GM12878 (cell line): ENCODE measurements at regions not wholly inside any gene's neighbourhood (a gene's known extent, or its start where the extent isn't known, plus 50 kb on each side); places are given as distances from the start of the nearest gene placed in this dataset.

Experiments used
- ATAC-seq: fragments of 200-7000 bp; cut with Tn5 transposase; 3 replicates; pipeline ENCODE4 v1.9.1; 2020; ENCODE audit warnings: mild to moderate bottlenecking, moderate library complexity
- BruUV-seq: library from RNA; stranded (reverse); fragments of 400-500 nt; replicated peaks from 2 replicates; lab custom pipeline; 2021; lab: Mats Ljungman, UMichigan
- CTCF ChIA-PET: fragments of 300-600 bp; sonication (Branson Sonifier 250); formaldehyde crosslinking; extraction: SDS; loops from one replicate; lab custom pipeline; 2021; ENCODE audit warnings: inconsistent platforms; lab: Yijun Ruan, JAX
- POLR2A ChIA-PET: fragments of 350-600 bp; formaldehyde crosslinking; extraction: SDS; loops from one replicate; lab custom pipeline; 2021; ENCODE audit warnings: inconsistent platforms; lab: Charles Lee
- RAD21 ChIA-PET: fragments of 300-600 bp; sonication (Branson Sonifier 250); formaldehyde crosslinking; loops from one replicate; lab custom pipeline; 2023; ENCODE audit warnings: antibody characterized with exemption; ENCODE audit not compliant: unreplicated experiment; lab: Charles Lee
- SMC1A ChIA-PET: fragments of 300-600 bp; sonication (Branson Sonifier 250); formaldehyde crosslinking; loops from one replicate; lab custom pipeline; 2023; ENCODE audit not compliant: unreplicated experiment, uncharacterized antibody; lab: Charles Lee
- DNase-seq: peaks from one replicate; pipeline ENCODE4 v3.0.0-alpha.2; 2011; ENCODE audit warnings: low read depth, low spot score
- FAIRE-seq: peaks from 3 replicates; lab custom pipeline; 2011; peaks lifted over from hg19 to GRCh38; lab: Jason Lieb, UNC
- H2AFZ ChIP-seq: 2 replicates; pipeline ENCODE4 v1.6.0; 2011; ENCODE audit warnings: low read depth, low read length, control low read depth; ENCODE audit not compliant: control insufficient read depth
- H3K27ac ChIP-seq: 2 replicates; pipeline ENCODE4 v1.5.1; 2011; ENCODE audit warnings: control low read depth; ENCODE audit not compliant: control insufficient read depth, insufficient read depth
- H3K27me3 ChIP-seq, 2 experiments: replicated peaks in 1 of 2; 2 replicates each; pipeline versions ENCODE4 v1.6.0 to v1.6.1; 2011; ENCODE audit warnings: low read length in 1 of 2; ENCODE audit not compliant: control insufficient read depth in 2 of 2, insufficient read depth in 2 of 2
- H3K36me3 ChIP-seq, 2 experiments: 2 replicates each; pipeline ENCODE4 v1.5.1; 2011; ENCODE audit warnings: low read length in 1 of 2; ENCODE audit not compliant: control insufficient read depth in 2 of 2, insufficient read depth in 2 of 2
- H3K4me1 ChIP-seq: 2 replicates; pipeline ENCODE4 v1.6.1; 2011; ENCODE audit warnings: mild to moderate bottlenecking, low read length, moderate library complexity, mixed read lengths; ENCODE audit not compliant: control insufficient read depth, insufficient read depth
- H3K4me2 ChIP-seq: 2 replicates; pipeline ENCODE4 v1.6.0; 2011; ENCODE audit warnings: control low read depth; ENCODE audit not compliant: control insufficient read depth, insufficient read depth
- H3K4me3 ChIP-seq: fragments of 200-600 bp; sonication (generic); 2 replicates; pipeline ENCODE4 v1.5.1; 2016
- H3K79me2 ChIP-seq: 2 replicates; pipeline ENCODE4 v1.6.0; 2011; ENCODE audit warnings: low read length; ENCODE audit not compliant: control insufficient read depth, insufficient read depth
- H3K9ac ChIP-seq: 2 replicates; pipeline ENCODE4 v1.8.0; 2011; ENCODE audit warnings: low read length, control low read depth, mixed read lengths; ENCODE audit not compliant: control insufficient read depth, insufficient read depth
- H3K9me3 ChIP-seq: replicated peaks from 3 replicates; pipeline ENCODE4 v1.5.1; 2011; ENCODE audit warnings: mild to moderate bottlenecking, low read length; ENCODE audit not compliant: control insufficient read depth, insufficient read depth
- H4K20me1 ChIP-seq: 2 replicates; pipeline ENCODE4 v1.6.0; 2011; ENCODE audit not compliant: control insufficient read depth, insufficient read depth
- CHD2 ChIP-seq: IDR thresholded peaks from 2 replicates; pipeline ENCODE4 v1.6.1; 2011; ENCODE audit warnings: low read depth, low read length, improper control_type of control experiment, borderline replicate concordance
- CHD4 ChIP-seq: fragments of 200-600 bp; sonication (generic); IDR thresholded peaks from 2 replicates; pipeline ENCODE4 v1.6.1; 2016; ENCODE audit warnings: mild to moderate bottlenecking
- SIX5 ChIP-seq: IDR thresholded peaks from 2 replicates; pipeline ENCODE4 v1.6.1; 2011; ENCODE audit warnings: mild to moderate bottlenecking, low read depth, low read length, moderate library complexity; ENCODE audit not compliant: severe bottlenecking
- SMAD5 ChIP-seq: IDR thresholded peaks from 2 replicates; pipeline ENCODE4 v1.6.1; 2016; ENCODE audit warnings: antibody characterized with exemption, low read depth
- SUZ12 ChIP-seq: fragments of 200-600 bp; sonication (generic); IDR thresholded peaks from one replicate; pipeline ENCODE4 v1.6.1; 2018; ENCODE audit warnings: antibody characterized with exemption, mild to moderate bottlenecking; ENCODE audit not compliant: unreplicated experiment
- TCF12 ChIP-seq: IDR thresholded peaks from 2 replicates; pipeline ENCODE4 v1.6.1; 2011; ENCODE audit warnings: low read depth, mild to moderate bottlenecking, low read length
- USF2 ChIP-seq: IDR thresholded peaks from 2 replicates; pipeline ENCODE4 v1.6.1; 2011; ENCODE audit warnings: low read depth, low read length, improper control_type of control experiment, borderline replicate concordance
- ZBTB33 ChIP-seq: fragments of 450-650 bp; IDR thresholded peaks from 2 replicates; pipeline ENCODE4 v1.6.1; 2017; ENCODE audit warnings: mild to moderate bottlenecking
- WGBS: methylation state at CpG from one replicate; pipeline ENCODE4 v1.1.6; 2016; ENCODE audit warnings: low lambda C conversion rate; ENCODE audit not compliant: insufficient replicate concordance, insufficient coverage; ENCODE audit errors: missing lambda C conversion rate; 5-methylcytosine and 5-hydroxymethylcytosine counted together
- in situ Hi-C: fragments of 300-500 bp; cut with MboI; formaldehyde crosslinking; loops from 9 replicates; pipeline ENCODE4 v1.14.3; 2018; ENCODE audit warnings: mixed read lengths
- intact Hi-C: fragments of 100-400 bp; cut with micrococcal nuclease; formaldehyde crosslinking; loops from one replicate; pipeline ENCODE4 v1.14.2; 2022; ENCODE audit not compliant: unreplicated experiment
- TF ChIP-seq, protein P1 (sequence below), 3 experiments: IDR thresholded peaks in 2 of 3; conservative IDR thresholded peaks in 1 of 3; 2 replicates each; pipeline ENCODE4 v1.5.1; 2011; ENCODE audit warnings: low read depth in 3 of 3, low read length in 3 of 3, mild to moderate bottlenecking in 3 of 3, control low read depth in 2 of 3, moderate library complexity in 2 of 3, inconsistent platforms in 1 of 3, mixed read lengths in 1 of 3; ENCODE audit not compliant: control insufficient read depth in 2 of 3, insufficient read depth in 1 of 3; ENCODE audit errors: extremely low read depth in 1 of 3
- TF ChIP-seq, protein P2 (sequence below): fragments of 450-650 bp; IDR thresholded peaks from 2 replicates; pipeline ENCODE4 v1.6.1; 2014; ENCODE audit warnings: mild to moderate bottlenecking

DNA sequence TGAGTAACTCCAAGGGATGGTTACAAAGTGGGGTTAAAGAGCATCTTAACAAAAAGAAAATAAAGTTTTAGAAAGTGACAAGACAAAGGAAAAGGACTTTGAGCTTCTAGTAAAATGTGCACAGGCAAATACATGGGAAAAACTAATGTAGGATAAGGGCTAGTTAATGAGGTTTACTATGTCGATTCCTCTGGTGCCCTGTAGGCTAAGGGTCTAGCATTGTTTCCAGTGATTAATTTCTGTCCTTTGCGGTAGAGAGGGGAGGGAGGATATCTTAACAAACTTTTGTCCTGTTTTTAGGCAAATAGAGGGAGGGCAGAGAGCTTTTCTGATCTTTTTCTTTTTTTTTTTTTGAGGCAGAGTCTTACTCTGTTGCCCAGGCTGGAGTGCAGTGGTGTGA lies 96.6 kb upstream of the SIAH1 start:
- Histone ChIP-seq H3K4me1 (no peaks in the 10 kb centered on the region), H3K9ac (no peak overlapping the region), H2AFZ (no peak overlapping the region), H3K27ac (no peak overlapping the region), H3K9me3 (no peaks in the 10 kb centered on the region), H3K4me2 (no peak overlapping the region), H3K79me2 (no peaks in the 10 kb centered on the region), H3K36me3 (no peaks in the 10 kb centered on the region), H4K20me1 (no peaks in the 10 kb centered on the region), H3K27me3 (no peaks in the 10 kb centered on the region), H3K4me3 (no peak overlapping the region)
- POLR2A ChIA-PET = no interaction called here
- peak; percentile 77 for ATAC-seq
- FAIRE-seq = no peak
- SMC1A ChIA-PET = interaction anchor here (0.6 to 2.0 kb wide), 7 partner anchors 11 to 1427 kb away, joined by 3 to 7 read pairs (median 4); no protein-coding TSS in a partner anchor
- WGBS = 52% methylated on average over 2 of the region's 2 CpGs
- no peak for TF ChIP-seq USF2
- TF ChIP-seq, protein P1, sequence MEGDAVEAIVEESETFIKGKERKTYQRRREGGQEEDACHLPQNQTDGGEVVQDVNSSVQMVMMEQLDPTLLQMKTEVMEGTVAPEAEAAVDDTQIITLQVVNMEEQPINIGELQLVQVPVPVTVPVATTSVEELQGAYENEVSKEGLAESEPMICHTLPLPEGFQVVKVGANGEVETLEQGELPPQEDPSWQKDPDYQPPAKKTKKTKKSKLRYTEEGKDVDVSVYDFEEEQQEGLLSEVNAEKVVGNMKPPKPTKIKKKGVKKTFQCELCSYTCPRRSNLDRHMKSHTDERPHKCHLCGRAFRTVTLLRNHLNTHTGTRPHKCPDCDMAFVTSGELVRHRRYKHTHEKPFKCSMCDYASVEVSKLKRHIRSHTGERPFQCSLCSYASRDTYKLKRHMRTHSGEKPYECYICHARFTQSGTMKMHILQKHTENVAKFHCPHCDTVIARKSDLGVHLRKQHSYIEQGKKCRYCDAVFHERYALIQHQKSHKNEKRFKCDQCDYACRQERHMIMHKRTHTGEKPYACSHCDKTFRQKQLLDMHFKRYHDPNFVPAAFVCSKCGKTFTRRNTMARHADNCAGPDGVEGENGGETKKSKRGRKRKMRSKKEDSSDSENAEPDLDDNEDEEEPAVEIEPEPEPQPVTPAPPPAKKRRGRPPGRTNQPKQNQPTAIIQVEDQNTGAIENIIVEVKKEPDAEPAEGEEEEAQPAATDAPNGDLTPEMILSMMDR (IDR thresholded peaks at IDR 0.05 in 2 of 3, conservative IDR thresholded peaks at IDR 0.05 in 1 of 3; ENCODE audit: control insufficient read depth in 2 of 3, extremely low read depth in 1 of 3, insufficient read depth in 1 of 3, low read depth in 3 of 3, low read length in 3 of 3) = 0 out of 6 replicates have a peak, but pooled peaks of 1 of the 3 experiments have one; percentile 2
- RAD21 ChIA-PET = interaction anchor here (0.5 kb wide), 1 partner anchor 13 kb away, joined by 3 read pairs; no protein-coding TSS in a partner anchor
- CTCF ChIA-PET = interaction anchor here (0.7 to 1.4 kb wide), 3 partner anchors 32 to 142 kb away, joined by 3 to 7 read pairs (median 4); no protein-coding TSS in a partner anchor
- BruUV-seq = no TSS peak
- in situ Hi-C loops = no loop called here
- intact Hi-C loops = no loop called here
- DNase-seq = no peak

- RAD21 ChIA-PET = interaction anchor here (0.5 to 1.8 kb wide), 2 partner anchors 14 to 16 kb away, joined by 3 to 4 read pairs; no protein-coding TSS in a partner anchor
- BruUV-seq = no TSS peak
- in situ Hi-C loops = no loop called here
- POLR2A ChIA-PET = no interaction called here
- DNase-seq = no peak
- CTCF ChIA-PET = interaction anchor here (0.6 to 1.4 kb wide), 4 partner anchors 32 to 142 kb away, joined by 3 to 7 read pairs (median 4); no protein-coding TSS in a partner anchor
- Histone ChIP-seq H3K79me2 (no peaks in the 10 kb centered on the region), H2AFZ (no peak overlapping the region), H3K9ac (no peak overlapping the region), H3K9me3 (no peaks in the 10 kb centered on the region), H3K4me2 (no peak overlapping the region), H3K27me3 (no peaks in the 10 kb centered on the region), H3K27ac (no peak overlapping the region), H3K4me1 (no peaks in the 10 kb centered on the region), H3K4me3 (no peak overlapping the region), H4K20me1 (no peaks in the 10 kb centered on the region), H3K36me3 (no peaks in the 10 kb centered on the region)
- intact Hi-C loops = no loop called here
- FAIRE-seq = no peak
- 33% methylated on average over 1 of the region's 1 CpG for WGBS
- SMC1A ChIA-PET = interaction anchor here (1.1 to 2.0 kb wide), 6 partner anchors 11 to 142 kb away, joined by 3 to 7 read pairs (median 4); no protein-coding TSS in a partner anchor
- no peak for ATAC-seq
- TF ChIP-seq SUZ12 (no peak), ZBTB33 (no peak), SIX5 (no peak), SMAD5 (no peak), TCF12 (no peak), CHD2 (no peak), CHD4 (no peak)
- TF ChIP-seq, protein P2, sequence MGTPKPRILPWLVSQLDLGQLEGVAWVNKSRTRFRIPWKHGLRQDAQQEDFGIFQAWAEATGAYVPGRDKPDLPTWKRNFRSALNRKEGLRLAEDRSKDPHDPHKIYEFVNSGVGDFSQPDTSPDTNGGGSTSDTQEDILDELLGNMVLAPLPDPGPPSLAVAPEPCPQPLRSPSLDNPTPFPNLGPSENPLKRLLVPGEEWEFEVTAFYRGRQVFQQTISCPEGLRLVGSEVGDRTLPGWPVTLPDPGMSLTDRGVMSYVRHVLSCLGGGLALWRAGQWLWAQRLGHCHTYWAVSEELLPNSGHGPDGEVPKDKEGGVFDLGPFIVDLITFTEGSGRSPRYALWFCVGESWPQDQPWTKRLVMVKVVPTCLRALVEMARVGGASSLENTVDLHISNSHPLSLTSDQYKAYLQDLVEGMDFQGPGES = no peak
Observed at GRCh38 chr16:48481211-48481610, 96.0 kb upstream of the SIAH1 start.
